Skin of body (tissue), 1 donor: ENCODE measurements at regions not wholly inside any gene's neighbourhood (a gene's known extent, or its start where the extent isn't known, plus 50 kb on each side); places are given as distances from the start of the nearest gene placed in this dataset.

Experiments
- DNase-seq: peaks from one replicate; lab custom pipeline; 2025; lab: John Stamatoyannopoulos, UW

- DNase-seq, result no peak
These were observed 188.7 kb downstream of the GBA3 start for GRCh38 chr4:22881411-22881810.

GRCh38 chr4:22877486-22878052 is 184.8 kb downstream of the GBA3 start:
- no peak for DNase-seq

DNA sequence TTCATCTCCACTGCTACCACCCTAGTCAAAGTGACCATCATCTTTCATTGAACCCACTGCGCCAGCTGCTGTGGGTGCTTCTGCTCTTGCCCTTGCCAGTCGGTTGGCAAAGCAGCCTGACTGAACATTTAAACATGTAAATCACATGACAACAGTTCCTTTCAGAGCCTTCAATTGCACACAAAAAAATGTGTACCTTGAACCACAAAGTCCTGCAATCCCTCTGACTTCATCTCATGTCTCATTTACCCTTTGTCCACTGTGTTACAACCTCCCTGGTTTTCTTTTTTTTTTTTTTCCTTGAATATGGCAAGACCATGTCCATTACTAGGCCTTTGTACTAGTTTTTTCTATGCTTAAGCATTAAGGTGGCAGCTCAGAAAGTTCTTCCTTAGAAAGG is 183.5 kb downstream of the GBA3 start:
- DNase-seq, result no peak

GRCh38 chr4:22875587-22876257 is 183.0 kb downstream of the GBA3 start:
- DNase-seq, result no peak

GRCh38 chr4:22874334-22874912 is 181.7 kb downstream of the GBA3 start:
- DNase-seq, result no peak

DNA sequence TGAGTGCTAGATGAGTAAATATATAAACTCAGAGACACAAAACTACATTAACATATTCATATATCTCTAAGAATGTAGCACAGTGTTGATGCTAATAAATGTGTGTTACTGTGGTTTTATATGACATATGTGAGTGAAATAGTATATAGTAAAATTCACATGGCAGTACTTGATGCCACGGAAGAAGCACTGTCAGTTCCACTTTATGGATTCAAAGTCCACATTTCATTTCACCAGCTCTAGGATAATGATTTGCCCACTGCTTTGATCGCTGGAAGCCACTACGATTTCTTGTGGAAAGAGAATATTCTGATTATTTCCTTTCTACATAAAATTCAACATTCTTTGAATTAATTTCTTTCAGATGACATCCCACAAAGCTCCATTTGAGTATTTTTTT is 181.2 kb downstream of the GBA3 start:
- no peak for DNase-seq

DNA sequence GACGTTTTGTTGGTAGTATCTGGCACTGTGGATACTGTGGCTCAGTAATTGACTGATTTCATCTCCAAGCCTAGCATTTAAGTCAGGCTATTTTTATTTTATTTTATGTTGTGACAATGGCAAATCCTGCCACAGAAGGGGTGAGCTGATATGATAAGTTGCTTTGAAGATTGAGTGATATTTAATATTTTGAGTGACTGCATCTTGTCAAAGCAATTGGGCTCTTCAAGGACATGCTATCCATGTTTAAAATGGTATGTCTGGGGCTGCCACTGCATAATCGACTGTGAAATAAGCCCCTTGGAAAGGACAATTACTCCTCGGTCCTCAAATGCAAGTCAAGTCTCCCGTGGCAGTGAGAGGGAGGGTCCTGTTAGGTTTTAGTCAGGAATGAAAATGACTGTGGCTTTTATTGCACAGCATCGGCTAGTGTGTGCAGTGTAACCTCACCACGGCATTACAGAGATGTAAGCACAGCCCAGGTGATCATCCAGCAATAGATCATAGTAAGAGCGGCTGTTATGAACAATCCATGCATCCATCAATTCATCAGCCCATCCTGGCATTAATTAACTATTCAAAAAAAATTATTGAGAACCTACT is 178.2 kb downstream of the GBA3 start:
- DNase-seq, result no peak

- no peak for DNase-seq
These were observed 176.5 kb downstream of the GBA3 start for GRCh38 chr4:22869235-22869634.
